ENCODE measurements at regions not wholly inside any gene's neighbourhood (a gene's known extent, or its start where the extent isn't known, plus 50 kb on each side); places are given as distances from the start of the nearest gene placed in this dataset.
"Not testable (repeated sequence)": the region's sequence is repeated elsewhere in the genome, so short reads cannot be mapped to it uniquely, and the experiment has no call there.

DNA sequence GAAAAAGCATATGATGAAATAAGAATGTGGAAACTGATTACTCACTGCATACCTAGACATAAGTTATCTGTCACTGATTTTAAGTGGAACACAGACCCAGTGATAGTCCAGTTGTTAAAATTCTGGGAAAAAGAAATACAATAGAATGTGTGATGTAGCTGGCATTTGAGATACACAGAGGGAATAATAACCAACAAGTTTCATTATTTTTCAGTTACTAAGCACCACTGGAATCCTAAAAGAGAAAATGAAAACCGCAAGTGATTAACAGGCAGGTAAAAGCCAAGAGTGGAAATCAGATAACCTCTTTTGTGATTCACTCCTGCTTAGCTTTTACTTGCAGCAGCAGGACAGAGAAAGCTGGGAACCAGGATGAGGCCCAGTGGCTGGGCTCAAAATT lies 994.0 kb upstream of the SEMA6A start:
- no peak for DNase-seq

- no peak for DNase-seq
These were observed 993.5 kb upstream of the SEMA6A start for GRCh38 chr5:117568126-117568525.

DNA sequence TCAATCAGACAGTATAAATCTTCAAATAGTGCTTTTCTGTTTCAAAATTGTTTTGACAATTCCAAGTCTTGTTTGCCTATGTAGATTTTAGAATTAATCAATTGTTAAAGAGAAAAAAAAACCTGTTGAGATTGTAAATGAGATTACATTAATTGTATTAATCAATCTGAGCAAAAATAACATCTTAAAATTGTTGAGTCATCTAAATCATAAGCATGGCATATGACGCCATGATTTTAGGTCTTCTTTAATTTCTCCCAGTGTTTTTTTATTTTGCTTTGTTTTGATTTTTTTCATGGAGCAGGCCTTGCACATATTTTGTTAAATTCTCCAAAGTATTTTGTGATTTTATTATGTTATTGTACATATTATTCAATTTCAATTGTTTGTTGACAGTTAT lies 988.0 kb upstream of the SEMA6A start:
- DNase-seq: no peak

- DNase-seq: no peak
These were observed 986.9 kb upstream of the SEMA6A start for GRCh38 chr5:117561531-117561930.

GRCh38 chr5:117559005-117559844 lies 984.6 kb upstream of the SEMA6A start:
- DNase-seq: no peak

DNA sequence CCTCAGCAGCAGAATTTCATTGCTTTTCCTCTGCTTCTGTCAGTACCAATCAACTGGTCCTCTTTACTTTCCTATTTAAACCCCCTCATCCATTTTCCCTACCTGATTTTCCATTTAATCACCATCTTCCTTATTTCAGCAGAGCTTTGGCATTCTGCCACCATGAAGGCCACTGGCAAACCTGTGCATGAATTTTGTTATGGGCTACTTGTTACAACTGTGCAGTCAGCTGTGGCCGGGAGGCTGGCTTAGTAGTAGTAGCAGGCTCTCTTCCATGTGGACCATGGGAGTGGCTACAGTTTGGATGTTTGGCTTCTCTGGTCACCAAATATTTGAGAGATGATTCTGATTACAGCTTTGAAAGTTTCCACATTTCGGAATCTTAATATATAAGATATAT lies 976.6 kb upstream of the SEMA6A start:
- no peak for DNase-seq

GRCh38 chr5:117547192-117547591 lies 972.6 kb upstream of the SEMA6A start:
- no peak for DNase-seq

GRCh38 chr5:117539692-117540091 lies 965.1 kb upstream of the SEMA6A start:
- DNase-seq: no peak

DNA sequence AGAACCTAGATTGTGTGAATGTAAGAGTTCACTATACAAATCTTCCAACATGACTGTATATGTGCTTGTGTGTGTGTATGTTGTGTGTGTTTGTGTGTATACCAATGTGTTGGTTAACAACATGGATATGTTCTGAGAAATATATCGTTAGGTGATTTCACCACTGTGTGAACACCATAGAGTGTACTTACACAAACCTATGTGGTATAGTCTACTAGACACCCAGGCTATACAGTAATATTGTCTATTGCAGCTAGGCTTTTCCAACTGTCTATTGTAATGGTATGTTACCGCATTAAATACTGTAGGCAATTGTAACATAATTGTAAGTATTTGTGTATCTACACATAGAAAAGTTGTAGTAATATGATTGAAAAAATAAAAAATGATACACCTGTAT lies 959.2 kb upstream of the SEMA6A start:
- no peak for DNase-seq

- not testable (repeated sequence) for DNase-seq
These were observed 958.5 kb upstream of the SEMA6A start for GRCh38 chr5:117533051-117533670.

GRCh38 chr5:117519957-117520500 lies 945.4 kb upstream of the SEMA6A start:
- DNase-seq: no peak

DNA sequence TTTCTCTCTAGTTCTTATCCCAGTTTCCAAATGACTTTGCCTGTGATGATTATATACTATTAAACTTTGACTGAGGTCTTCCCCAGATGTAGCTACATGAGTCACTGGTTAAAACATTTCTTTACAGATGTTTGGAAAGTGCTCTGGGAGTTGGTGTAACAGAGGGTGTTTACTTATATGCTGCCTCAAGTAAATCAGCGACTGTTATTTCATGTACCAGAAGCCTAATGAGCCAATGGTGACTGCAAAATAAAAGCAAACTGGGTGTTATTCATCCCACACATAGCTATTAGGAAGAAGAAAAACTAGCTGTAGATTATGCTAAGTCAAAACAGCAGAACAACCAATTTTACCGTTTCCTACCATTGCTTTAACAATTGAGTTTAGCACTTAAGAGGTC lies 929.7 kb upstream of the SEMA6A start:
- no peak for DNase-seq

DNA sequence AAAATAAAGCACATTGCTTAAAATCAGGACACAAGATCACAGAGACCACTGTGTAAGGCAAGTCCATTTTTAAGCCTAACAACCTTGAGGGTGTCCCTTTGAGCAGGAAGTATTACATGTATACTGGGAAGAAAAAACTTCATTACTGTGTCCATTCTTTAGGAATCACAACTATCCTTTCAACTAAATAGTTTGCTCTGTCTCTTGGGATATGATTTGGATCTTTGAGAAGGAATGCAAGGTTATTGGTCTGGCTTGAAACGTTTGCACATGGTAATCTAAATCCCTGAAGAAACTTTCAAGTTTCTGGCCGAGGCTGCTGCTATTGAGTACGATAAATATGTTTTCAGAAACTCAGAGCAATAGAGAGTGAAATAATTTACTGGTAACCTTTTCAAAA lies 923.0 kb upstream of the SEMA6A start:
- DNase-seq: no peak

DNA sequence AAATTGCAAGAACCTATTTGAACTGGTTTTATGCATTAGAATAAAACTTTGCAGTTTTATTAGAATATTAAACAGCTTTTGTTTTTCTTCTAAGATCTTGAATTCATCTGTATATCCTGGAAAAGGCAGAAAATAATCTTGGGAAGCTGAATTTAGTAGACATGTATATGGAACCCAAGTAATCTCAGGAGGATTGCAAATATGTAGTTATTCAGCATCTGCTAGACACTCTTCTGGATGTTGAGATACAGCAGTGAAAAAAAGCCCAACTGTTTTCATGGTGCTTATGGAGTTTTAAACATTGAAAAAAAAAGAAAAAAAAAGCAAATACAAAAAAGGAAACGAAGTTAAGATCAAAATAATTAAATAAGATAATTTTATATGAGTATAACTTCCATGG lies 922.2 kb upstream of the SEMA6A start:
- DNase-seq: no peak

GRCh38 chr5:117494188-117494587 lies 919.6 kb upstream of the SEMA6A start:
- no peak for DNase-seq

DNA sequence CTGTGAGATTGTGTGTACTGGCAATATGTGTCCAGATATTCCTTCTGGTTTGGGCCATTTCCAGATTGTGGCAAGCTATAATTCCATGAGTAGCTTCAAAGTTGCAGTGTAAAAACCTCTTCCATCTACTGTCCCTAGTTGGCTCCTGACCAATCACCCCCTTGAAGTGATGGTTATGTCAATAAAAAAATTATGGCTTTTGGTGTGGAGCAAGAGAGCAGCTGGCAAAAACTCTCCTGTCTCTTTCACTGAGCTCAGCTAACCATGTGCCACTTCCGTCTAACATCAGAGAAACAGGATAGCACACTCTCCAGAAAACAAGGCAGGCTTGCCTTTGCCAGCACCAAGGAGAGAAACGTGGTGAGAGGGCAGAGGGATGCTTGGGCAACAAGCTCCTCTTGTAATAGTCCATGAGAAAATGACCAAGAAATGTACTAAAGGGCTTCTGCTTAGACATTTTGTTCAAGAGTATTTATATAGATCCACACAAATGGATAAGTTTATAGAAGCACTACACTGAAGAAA lies 914.4 kb upstream of the SEMA6A start:
- no peak for DNase-seq

GRCh38 chr5:117487556-117487955 lies 912.9 kb upstream of the SEMA6A start:
- DNase-seq: no peak

DNA sequence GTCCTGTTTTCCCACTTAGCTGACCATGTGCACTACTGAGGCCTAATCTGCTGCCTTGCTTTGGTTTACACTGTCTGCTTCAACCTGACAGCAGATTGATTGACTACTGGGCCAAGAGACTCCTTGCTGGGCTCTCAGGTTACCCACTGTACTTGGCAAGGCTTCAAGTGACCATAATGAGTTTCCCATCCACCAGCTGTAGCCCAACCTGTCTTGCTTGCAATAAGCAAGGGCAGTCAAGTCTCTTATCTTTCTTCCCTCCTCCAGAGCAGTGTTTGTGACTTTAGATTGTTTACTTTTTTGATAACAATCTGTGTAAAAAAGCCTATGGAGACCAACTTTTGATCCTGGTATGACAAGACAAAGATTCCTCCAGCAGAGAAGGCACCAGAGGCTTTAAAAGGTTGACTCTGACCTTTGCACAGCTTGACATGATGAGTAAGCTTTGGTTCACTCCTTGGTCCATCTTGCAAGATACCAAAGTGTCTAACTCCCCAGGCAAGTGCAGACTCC lies 912.3 kb upstream of the SEMA6A start:
- no peak for DNase-seq

DNA sequence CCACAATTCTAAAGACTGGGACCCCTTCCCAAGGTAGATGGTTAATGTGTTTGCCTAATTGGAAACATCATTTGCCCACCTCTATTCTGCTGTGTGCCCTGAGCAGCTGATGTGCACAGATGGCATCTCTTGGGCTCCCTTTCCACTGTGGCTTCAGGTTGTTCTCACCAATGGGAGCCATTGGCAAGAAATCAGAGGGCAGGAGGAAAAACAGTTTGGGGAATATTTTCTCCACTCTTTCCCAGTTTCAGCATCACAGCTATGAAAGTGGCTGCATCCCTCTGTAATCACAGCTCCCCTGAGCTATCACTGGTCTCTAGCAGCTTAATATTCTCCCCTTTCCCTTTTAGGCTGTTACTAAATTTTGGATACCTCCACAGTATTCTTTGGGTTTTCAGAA lies 911.6 kb upstream of the SEMA6A start:
- no peak for DNase-seq

GRCh38 chr5:117475919-117476318 lies 901.3 kb upstream of the SEMA6A start:
- no peak for DNase-seq

DNA sequence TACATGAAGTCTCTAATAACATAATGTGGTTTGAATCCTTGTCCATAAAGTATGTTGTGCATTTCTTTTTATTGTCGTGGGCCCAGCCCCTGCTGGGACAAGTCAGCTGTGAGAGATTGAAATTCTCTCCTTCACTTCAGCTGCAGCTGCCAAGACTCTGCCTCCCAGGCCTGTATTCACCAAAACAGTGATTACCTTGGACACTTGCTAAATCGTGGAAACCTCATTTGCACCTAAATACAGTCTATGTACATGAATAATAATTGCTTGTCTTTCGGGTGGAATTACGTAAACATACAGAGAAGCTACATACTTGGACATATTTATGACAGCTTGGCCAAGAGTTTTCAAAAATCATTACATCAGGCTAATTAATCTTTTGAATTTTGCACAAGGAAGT lies 898.5 kb upstream of the SEMA6A start:
- DNase-seq: no peak

DNA sequence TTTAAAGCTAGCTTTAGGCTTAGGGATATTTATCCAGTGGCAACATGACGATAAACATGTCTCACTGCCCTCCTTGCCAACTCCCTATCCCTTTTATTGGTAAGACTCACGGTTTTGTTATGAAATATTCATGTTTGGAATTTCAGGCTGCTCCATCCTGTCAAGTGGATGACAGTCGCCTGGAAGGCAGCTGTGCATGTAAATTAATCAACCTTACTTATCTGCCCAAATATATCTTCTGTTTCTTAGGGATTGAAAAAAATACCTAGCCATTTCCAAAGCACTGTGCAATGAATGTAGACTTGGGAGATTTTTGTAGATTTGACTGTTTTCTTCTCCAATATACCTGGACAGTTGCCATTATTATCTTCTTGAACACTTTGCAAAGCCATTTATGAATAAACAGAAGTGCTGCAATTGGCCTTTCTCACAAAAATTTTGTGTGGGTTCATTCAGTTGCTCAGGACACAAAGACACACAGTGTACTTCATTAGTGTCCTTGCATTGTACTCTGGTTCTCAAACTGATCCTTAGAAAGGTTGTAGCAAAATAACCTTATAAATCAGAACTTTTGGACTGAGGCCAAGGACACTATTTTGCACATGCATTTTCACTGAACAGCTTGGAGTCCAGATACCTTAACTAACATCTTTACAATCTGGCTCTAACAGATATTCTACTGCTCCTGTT lies 889.4 kb upstream of the SEMA6A start:
- DNase-seq: no peak

DNA sequence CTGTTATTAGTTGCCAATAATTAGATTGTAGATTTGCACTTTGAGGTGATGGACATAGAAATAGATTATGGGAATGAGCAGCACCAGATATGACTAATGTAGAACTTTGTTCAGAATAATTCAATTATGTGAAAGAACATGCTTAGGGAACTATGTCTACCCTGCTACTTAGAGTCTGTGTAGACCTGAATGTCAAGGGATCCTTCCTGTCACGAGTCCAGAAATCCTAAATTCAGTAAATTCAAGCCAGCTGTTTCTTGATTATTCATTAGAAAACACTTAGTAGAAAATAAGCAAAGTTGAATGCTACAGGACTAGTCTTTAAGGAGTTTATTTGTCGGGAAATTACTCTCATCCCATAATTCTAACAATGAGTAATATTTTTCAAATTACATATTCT lies 887.3 kb upstream of the SEMA6A start:
- DNase-seq: no peak

Data from right forelimb (tissue), 1 donor.